CD4-positive, alpha-beta T cell treated with Interleukin-15 for 4 hours (primary cell): ENCODE measurements at regions not wholly inside any gene's neighbourhood (a gene's known extent, or its start where the extent isn't known, plus 50 kb on each side); places are given as distances from the start of the nearest gene placed in this dataset.

ENCODE experiments used
- DNase-seq: peaks from one replicate; pipeline ENCODE4 v3.0.0-alpha.2; 2020; ENCODE audit warnings: low spot score

- DNase-seq = peak; percentile 47
These were observed 59.5 kb downstream of the ZIC5 start for GRCh38 chr13:99911965-99912566.

DNA sequence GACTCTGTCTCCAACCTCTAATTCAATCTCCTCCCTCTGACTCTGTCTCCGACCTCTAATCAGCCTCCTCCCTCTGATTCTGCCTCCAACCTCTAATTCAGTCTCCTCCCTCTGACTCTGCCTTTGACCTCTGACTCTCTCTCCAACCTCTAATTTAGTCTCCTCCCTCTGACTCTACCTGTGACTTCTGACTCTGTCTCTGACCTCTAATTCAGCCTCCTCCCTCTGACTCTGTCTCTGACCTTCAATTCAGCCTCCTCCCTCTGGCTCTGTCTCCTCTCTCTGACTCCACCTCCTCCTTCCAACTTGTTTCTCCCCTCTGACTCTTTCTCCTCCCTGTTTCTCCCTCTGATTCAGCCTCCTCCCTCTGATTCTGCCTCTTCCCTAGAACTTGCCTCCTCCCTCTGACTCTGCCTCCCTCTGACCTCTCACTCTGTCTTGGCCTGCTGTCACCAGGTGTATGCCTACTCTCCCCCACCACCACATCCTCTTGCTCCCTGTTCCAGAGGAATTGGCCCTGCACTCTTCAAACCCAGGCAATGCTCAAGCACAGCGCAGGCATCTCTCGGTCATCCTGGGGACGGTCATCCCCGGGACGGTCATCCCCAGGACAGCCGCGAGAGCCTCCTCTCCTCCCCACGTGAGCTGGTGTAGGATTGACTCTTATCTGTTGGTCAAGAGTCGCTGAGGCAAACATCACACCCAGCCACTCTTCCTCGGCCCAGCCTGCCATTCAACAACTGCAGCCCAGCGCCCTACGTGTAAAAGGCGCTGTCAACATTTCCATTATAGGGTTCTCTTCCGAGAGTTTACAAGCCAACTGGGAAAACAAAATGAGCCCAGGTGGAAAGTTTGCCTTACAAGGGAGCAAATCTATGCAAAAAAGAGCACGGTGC is 60.2 kb downstream of the ZIC5 start:
- no peak for DNase-seq

DNA sequence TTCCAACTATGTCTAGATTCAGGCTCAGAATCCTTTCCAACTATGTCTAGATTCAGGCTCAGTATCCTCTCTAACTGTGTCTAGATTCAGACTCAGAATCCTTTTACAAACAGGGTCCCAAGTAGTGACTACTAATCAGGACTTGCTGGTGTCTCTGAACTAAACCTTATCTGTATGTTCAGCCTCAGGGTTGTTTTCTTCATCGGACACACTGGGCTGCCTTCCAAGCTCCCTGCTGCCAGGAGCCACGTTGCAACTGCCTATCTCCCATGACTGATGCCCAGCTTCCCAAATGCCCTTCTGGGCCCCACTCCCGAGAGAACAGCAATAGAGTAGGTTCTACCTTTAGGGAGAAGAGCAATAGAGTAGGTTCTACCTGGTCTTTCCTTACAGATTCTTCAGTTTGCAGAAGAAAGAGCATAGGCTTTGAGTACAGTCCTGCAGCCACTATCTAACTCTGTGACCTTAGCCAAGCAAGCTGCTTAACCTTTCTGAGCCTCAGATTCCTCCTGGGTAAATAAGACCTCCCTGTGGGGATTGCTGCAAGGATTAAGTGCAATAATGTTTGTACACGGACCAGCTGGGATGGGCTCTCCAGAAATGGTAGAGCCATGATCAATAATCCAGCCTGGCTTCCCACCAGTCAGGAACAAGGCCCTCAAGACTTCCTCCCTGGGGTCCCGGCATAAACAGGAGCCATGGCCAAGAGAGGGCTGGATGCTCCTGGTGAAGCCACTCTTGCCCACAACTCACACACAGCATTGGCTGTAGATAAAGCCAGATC is 61.5 kb downstream of the ZIC5 start:
- DNase-seq = no peak

DNA sequence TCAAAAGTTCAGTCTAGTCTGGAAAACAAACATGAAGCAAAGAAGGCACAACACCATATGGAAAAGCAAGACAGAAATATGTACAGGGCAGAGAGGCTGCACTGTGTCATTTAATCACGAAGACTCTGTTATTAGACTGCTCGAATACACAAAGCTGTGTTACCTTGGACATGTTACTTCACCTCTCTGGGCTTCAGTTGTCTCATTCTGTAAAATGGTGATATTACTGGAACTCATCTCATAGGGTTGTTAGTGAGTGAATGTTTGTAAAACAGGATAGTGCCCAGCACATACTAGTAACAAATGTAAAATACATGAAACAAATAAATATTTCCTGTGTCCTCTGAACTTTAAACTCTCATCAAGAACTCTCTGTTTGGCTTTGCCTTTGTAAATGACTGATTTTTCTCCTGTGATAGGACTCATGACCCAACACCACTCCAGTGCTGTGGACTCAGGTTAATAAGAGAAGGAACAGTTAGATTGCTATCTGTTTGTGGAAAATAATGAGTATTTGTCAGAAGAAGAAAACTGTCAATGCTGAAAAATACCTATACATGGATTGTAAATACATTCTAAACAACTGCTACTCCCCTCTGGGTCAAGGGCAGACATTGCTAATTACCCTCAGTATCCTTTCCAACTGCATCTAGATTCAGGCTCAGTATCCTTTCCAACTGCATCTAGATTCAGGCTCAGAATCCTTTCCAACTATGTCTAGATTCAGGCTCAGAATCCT is 62.3 kb downstream of the ZIC5 start:
- DNase-seq = no peak

DNA sequence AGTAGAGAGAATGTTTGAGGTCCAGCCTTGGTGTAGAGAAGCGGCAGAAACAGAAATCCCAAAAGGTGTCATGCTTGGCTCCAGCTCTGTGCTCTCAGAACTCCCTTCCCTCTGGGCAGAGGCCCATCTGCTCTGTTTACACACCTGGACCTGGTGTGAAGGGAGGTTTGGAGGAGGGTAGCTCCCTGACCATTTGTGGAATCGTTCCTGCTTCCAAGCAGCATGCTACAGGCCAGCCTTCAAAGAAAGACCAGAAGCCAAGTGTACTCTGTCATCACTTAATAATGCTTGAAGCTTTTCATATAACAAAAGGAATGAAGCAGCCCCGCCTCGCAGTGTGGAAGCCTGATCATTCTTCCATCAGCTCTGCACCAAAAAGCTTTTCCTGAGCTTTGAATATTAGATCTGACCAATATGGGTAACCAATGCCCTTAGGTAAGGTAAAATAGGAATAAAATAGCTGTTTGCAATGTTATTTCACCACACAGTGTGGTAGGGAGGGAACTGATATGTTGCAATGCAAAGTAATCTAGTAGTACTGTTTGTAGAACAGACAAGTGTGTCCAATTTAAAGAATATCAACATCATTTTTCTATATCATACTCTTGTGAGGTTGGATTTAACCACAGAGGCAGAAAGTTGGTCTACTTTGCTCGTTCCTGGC is 63.3 kb downstream of the ZIC5 start:
- DNase-seq = no peak

- no peak for DNase-seq
These were observed 63.9 kb downstream of the ZIC5 start for GRCh38 chr13:99907627-99908026.

GRCh38 chr13:99907038-99907437 is 64.5 kb downstream of the ZIC5 start:
- DNase-seq = no peak

DNA sequence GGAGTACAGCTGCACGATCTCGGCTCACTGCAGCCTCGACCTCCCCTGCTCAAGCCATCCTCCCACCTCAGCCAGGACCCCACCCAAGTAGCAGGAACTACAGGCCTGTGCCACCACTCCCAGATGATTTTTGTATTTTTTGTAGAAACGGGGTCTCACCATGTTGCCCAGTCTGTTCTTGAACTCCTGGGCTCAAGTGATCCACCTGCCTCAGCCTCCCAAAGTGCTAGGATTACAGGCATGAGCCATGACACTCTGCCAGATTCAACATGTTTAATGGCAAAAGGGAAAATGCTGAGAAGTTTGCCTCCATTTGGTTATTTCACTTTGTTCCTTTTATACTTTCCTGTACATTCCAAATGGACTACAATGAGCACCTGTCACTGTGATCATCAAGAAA is 65.8 kb downstream of the ZIC5 start:
- no peak for DNase-seq

GRCh38 chr13:99905224-99905623 is 66.3 kb downstream of the ZIC5 start:
- no peak for DNase-seq

DNA sequence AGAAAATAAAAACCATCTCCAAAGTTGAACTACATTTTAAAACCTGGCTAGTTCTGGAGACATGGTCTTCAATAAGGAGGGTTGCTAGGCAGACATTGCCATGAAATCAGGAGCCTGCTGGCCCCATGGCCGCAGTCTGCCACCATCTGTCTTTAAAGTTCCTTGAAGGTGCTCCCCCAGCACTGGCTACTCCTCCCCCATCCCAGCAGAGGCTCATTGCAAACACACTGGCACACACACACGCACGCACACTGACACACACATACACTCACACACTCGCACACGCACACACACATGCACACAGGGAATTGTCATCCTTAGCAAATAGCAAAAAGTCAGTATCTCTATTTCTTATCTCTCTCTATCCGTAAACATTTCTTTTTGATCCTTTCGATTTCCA is 68.4 kb downstream of the ZIC5 start:
- DNase-seq = no peak

GRCh38 chr13:99902657-99903056 is 68.9 kb downstream of the ZIC5 start:
- DNase-seq = no peak

DNA sequence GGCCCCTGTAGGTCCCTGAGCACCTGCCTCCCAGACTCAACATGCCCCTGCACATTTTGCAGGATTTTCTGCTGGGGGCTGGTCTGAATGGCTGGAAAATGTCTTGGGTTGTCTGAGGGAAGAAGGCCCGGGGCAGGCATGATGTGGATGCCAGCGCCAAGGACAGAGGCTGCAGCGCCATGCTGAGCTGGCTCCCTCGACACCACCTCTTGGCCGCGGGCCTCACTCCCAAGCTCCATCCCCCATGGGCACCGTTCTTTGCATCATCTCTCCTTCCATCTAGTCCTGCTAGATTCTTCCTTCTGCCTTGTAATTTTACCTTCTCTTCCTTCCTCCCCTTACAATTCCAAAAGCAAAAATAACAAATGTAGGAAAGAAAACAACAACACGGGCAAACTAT is 70.6 kb downstream of the ZIC5 start:
- no peak for DNase-seq

GRCh38 chr13:99898421-99898820 is 73.1 kb downstream of the ZIC5 start:
- DNase-seq = no peak

- DNase-seq = no peak
These were observed 74.5 kb downstream of the ZIC5 start for GRCh38 chr13:99897076-99897440.

DNA sequence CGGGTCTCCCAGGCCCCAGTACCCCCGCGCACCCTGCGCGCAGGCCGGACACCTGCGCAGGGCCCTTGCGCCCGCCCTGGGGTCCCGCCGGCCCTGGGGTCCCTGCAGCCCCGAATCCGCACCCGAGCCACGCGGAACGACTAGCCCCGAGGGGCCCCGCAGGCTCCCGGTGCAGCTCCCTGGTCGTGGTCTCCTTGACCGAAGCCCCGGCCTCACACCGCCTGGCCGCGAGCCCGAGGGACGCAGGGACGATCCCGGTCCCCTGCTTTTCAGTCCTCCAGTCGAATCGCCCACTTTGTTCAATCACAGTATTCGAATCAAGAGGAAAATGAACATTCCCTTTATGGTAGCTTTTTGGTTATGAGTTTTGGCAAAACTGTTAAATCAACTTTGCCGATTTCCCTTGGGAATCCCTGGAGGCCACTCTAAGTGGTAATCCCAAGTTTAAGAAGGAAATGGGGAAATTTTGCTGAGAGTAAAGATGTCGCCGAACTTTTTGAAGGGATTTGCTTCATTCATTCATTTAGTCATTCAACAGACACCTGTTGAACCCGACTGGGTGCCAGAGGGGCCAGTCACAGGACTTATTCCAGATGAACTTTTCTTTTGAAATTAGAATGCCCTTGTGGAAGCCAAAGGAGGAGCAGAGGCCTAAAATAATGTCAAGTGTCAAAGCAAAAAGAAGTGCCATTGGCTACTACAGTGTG is 75.0 kb downstream of the ZIC5 start:
- DNase-seq = no peak

GRCh38 chr13:99895444-99896368 is 75.9 kb downstream of the ZIC5 start:
- DNase-seq = no peak

DNA sequence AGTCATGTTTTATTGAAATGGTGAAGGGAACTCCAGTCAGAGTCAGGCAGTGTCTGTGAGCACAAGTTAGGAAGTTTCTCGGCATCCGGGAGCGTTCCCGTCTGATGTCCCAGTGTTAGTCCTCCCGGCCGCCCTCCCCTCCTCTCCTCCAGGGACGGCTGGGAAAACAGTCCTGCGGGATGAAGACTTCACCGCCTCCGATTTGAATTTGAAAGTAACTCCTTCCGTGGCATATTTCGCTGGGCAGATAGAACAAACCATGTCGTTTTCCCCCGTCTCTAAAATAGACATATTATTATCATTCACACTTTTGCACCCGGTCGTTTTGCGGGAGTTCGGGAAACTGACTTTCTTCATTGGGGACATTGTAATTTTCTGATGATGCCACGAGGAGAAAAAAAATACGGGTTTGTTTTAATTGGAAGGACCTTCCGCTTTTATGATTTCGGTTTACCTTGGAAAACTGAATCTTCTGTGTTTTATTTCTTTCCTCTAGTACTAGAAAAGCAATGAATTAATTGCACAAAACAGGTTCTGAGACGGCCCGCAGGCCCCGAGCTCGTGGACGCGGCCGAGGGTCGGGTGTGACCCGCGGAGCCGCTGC is 76.6 kb downstream of the ZIC5 start:
- DNase-seq = no peak

DNA sequence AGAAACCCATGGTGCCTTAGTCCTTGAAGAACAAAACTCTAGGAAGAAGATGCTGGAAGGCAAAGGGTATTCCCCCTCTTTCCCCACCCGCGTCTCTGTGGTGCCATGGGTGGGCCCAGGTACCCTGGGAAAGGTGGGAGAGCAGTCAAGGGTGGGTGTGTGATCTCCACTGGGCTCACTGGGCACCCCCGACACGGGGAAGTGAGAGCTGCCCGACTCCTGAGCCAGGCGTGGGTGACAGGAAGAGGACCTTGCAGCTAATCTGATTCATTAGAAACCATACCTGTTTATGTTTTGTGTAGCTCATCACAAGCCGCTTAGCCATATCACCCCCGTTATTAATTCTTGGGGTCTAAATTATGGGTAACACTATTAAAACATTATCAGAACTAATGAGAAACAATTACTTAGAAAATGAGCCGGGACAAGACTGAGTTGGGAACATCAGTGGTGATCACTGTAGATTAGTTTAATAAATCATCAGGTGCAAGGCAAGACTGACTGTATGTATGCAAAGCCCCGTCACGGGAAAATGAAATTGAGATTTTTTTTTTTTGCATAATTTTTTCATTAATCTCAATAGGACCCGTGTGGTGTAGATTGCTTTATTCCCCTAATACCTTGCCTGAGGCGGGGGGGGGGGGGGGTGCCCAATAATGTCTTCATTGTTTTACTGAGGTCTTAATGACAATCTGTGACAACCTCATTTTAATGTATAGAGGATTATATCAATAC is 77.3 kb downstream of the ZIC5 start:
- no peak for DNase-seq

GRCh38 chr13:99893567-99893966 is 78.0 kb downstream of the ZIC5 start:
- no peak for DNase-seq
